Panc1 (cell line): ENCODE measurements at regions not wholly inside any gene's neighbourhood (a gene's known extent, or its start where the extent isn't known, plus 50 kb on each side); places are given as distances from the start of the nearest gene placed in this dataset.

Source experiments
- ATAC-seq: fragments of 200-7000 bp; cut with Tn5 transposase; 2 replicates; pipeline ENCODE4 v1.9.1; 2020; ENCODE audit warnings: mild to moderate bottlenecking, moderate library complexity
- BruUV-seq: library from RNA; stranded (reverse); fragments of 400-500 nt; replicated peaks from 2 replicates; lab custom pipeline; 2021; lab: Mats Ljungman, UMichigan
- CTCF ChIA-PET: fragments of 300-600 bp; sonication (Branson Sonifier 250); formaldehyde crosslinking; loops from one replicate; lab custom pipeline; 2022; ENCODE audit warnings: antibody characterized with exemption; lab: Charles Lee
- POLR2A ChIA-PET: fragments of 300-600 bp; sonication (Branson Sonifier 250); formaldehyde crosslinking; loops from one replicate; lab custom pipeline; 2022; ENCODE audit warnings: antibody characterized with exemption; lab: Charles Lee
- DNase-seq: peaks from one replicate; pipeline ENCODE4 v3.0.0-alpha.2; 2010; ENCODE audit warnings: low read depth, low spot score
- H3K27ac ChIP-seq: 2 replicates; pipeline ENCODE4 v1.5.1; 2011; ENCODE audit warnings: mild to moderate bottlenecking, low read length, inconsistent platforms
- H3K27me3 ChIP-seq: fragments of 200-500 bp; sonication (Bioruptor generic); 2 replicates; pipeline ENCODE4 v1.6.0; 2014; ENCODE audit warnings: low read length, inconsistent platforms; ENCODE audit not compliant: control insufficient read depth, insufficient read depth
- H3K36me3 ChIP-seq: fragments of 200-500 bp; sonication (Bioruptor generic); 2 replicates; pipeline ENCODE4 v1.5.1; 2014; ENCODE audit warnings: inconsistent platforms, mild to moderate bottlenecking, low read length, moderate library complexity; ENCODE audit not compliant: control insufficient read depth, insufficient read depth
- H3K4me1 ChIP-seq: 2 replicates; pipeline ENCODE4 v1.5.1; 2011; ENCODE audit warnings: inconsistent platforms, mild to moderate bottlenecking, low read length, moderate library complexity; ENCODE audit not compliant: control insufficient read depth, insufficient read depth
- H3K4me3 ChIP-seq, 2 experiments: 2 replicates each; pipeline ENCODE4 v1.5.1; 2011 to 2012; ENCODE audit warnings: low read depth in 2 of 2, low read length in 2 of 2, mild to moderate bottlenecking in 2 of 2, inconsistent platforms in 1 of 2, moderate library complexity in 1 of 2
- H3K9me3 ChIP-seq: fragments of 200-500 bp; sonication (Bioruptor generic); 2 replicates; pipeline ENCODE4 v1.5.1; 2014; ENCODE audit warnings: low read depth, mild to moderate bottlenecking, inconsistent platforms, low read length, moderate library complexity; ENCODE audit not compliant: control insufficient read depth, insufficient read depth
- CTCF ChIP-seq: fragments of 450-650 bp; IDR thresholded peaks from 2 replicates; pipeline ENCODE4 v1.5.1; 2017; ENCODE audit warnings: mild to moderate bottlenecking
- POLR2AphosphoS5 ChIP-seq: IDR thresholded peaks from 2 replicates; pipeline ENCODE4 v1.6.1; 2012; ENCODE audit warnings: mild to moderate bottlenecking, low read depth, low read length, moderate library complexity
- REST ChIP-seq, 2 experiments: IDR thresholded peaks; 2 replicates each; pipeline ENCODE4 v1.6.1; 2011 to 2012; ENCODE audit warnings: low read depth in 2 of 2, control low read depth in 1 of 2, low read length in 1 of 2, mild to moderate bottlenecking in 1 of 2, moderate library complexity in 1 of 2; ENCODE audit not compliant: insufficient read depth in 1 of 2
- SIN3A ChIP-seq: IDR thresholded peaks from 2 replicates; pipeline ENCODE4 v1.6.1; 2012; ENCODE audit warnings: low read depth, mild to moderate bottlenecking, low read length, moderate library complexity, borderline replicate concordance; ENCODE audit not compliant: insufficient read depth
- TCF7L2 ChIP-seq: IDR thresholded peaks from 2 replicates; pipeline ENCODE4 v1.6.1; 2011; ENCODE audit warnings: mild to moderate bottlenecking, low read depth, low read length, inconsistent platforms
- in situ Hi-C: cut with HindIII; loops from 2 replicates; pipeline ENCODE4 v1.10.0; 2016; ENCODE audit warnings: low sequenced_read_pairs, low pct_unique_long_range_greater_than_20kb
- intact Hi-C: fragments of 100-400 bp; cut with micrococcal nuclease; formaldehyde crosslinking; loops from one replicate; pipeline ENCODE4 v1.10.0; 2022; ENCODE audit not compliant: unreplicated experiment

- H3K27me3 ChIP-seq, result no peaks in the 10 kb centered on the region
- peak; percentile 85 for TF ChIP-seq TCF7L2
- no peak for TF ChIP-seq SIN3A
- no peaks in the 10 kb centered on the region for H3K36me3 ChIP-seq
- ATAC-seq (peak; percentile 40), DNase-seq (no peak)
- in situ Hi-C loops, result no loop called here
- intact Hi-C loops, result no loop called here
- no peak overlapping the region for H3K4me3 ChIP-seq
- BruUV-seq, result no TSS peak
- H3K27ac ChIP-seq, result peak overlapping the region; percentile 59
- CTCF ChIA-PET, result no interaction called here
- POLR2A ChIA-PET, result no interaction called here
- H3K4me1 ChIP-seq, result peaks cover 19% of the 10 kb centered on the region
- H3K9me3 ChIP-seq, result no peaks in the 10 kb centered on the region
Measured at GRCh38 chr3:150255413-150255812, 152.7 kb upstream of the TSC22D2 start.

DNA sequence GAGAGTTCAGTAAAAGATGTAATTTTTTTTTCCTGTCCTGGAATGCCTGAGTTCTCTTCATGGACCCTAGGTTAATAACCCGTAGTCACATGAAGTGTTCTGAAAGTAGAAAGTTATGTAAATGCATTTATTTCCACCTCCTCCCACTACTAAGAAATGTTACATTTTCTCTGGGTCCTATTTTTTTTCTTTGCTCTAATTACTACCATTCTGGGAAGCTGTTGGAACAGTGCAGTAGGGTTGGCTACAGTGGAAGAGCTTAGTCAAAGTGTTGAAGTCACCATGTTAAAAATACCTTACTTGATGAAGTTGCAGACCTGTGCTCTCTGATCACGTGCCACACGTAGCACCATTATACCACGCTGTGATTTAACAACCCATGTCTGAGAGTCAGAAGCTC lies 153.8 kb upstream of the TSC22D2 start:
- BruUV-seq, result no TSS peak
- no peaks in the 10 kb centered on the region for H3K9me3 ChIP-seq
- in situ Hi-C loops (no loop called here), intact Hi-C loops (no loop called here)
- CTCF ChIA-PET, result no interaction called here
- peaks cover 19% of the 10 kb centered on the region for H3K4me1 ChIP-seq
- ATAC-seq (no peak), DNase-seq (no peak)
- H3K27me3 ChIP-seq, result no peaks in the 10 kb centered on the region
- POLR2A ChIA-PET, result interaction anchor here (0.7 kb wide), 1 partner anchor 138 kb away, joined by 10 read pairs; no protein-coding TSS in a partner anchor
- H3K36me3 ChIP-seq, result no peaks in the 10 kb centered on the region
- H3K4me3 ChIP-seq, result no peak overlapping the region
- TF ChIP-seq POLR2AphosphoS5, result no peak
- no peak for TF ChIP-seq CTCF
- no peak for TF ChIP-seq REST (IDR thresholded peaks at IDR 0.05; ENCODE audit: insufficient read depth in 1 of 2, low read depth in 2 of 2, low read length in 1 of 2)
- TF ChIP-seq SIN3A, result no peak
- no peak for TF ChIP-seq TCF7L2
- H3K27ac ChIP-seq, result no peak overlapping the region

- no peak for TF ChIP-seq SIN3A
- no peak for TF ChIP-seq CTCF
- TF ChIP-seq REST (IDR thresholded peaks at IDR 0.05; ENCODE audit: insufficient read depth in 1 of 2, low read depth in 2 of 2, low read length in 1 of 2), result no peak
- TF ChIP-seq POLR2AphosphoS5, result no peak
- no peak for TF ChIP-seq TCF7L2
- Histone ChIP-seq H3K36me3 (no peaks in the 10 kb centered on the region), H3K27me3 (no peaks in the 10 kb centered on the region), H3K9me3 (no peaks in the 10 kb centered on the region), H3K4me3 (no peak overlapping the region), H3K4me1 (peaks cover 25% of the 10 kb centered on the region), H3K27ac (no peak overlapping the region)
- no TSS peak for BruUV-seq
- in situ Hi-C loops (no loop called here), intact Hi-C loops (no loop called here)
- ChIA-PET CTCF (no interaction called here), POLR2A (no interaction called here)
- DNase-seq (no peak), ATAC-seq (no peak)
Measured at GRCh38 chr3:150253622-150254021, 154.5 kb upstream of the TSC22D2 start.
